ENCODE measurements at regions not wholly inside any gene's neighbourhood (a gene's known extent, or its start where the extent isn't known, plus 50 kb on each side); places are given as distances from the start of the nearest gene placed in this dataset.

DNA sequence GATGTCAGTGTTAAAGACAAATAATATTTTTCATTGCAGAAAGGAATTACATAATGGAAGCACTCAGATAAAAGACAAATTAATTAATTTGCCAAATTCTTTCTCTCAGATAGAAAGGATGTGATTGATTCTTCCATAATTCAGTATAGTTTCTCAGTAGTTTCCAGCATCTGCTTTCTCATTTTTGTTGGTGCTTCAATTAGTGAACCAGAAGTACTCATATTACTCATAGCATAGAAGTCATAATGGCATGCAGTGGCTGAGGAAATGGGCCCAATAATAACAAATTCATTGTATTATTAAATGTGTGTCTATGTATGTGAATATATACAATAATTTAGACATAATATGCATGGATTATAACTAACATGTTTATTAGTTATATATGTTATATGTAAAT, 393.3 kb upstream of the TRAM1L1 start:
- TF ChIP-seq, protein P1, sequence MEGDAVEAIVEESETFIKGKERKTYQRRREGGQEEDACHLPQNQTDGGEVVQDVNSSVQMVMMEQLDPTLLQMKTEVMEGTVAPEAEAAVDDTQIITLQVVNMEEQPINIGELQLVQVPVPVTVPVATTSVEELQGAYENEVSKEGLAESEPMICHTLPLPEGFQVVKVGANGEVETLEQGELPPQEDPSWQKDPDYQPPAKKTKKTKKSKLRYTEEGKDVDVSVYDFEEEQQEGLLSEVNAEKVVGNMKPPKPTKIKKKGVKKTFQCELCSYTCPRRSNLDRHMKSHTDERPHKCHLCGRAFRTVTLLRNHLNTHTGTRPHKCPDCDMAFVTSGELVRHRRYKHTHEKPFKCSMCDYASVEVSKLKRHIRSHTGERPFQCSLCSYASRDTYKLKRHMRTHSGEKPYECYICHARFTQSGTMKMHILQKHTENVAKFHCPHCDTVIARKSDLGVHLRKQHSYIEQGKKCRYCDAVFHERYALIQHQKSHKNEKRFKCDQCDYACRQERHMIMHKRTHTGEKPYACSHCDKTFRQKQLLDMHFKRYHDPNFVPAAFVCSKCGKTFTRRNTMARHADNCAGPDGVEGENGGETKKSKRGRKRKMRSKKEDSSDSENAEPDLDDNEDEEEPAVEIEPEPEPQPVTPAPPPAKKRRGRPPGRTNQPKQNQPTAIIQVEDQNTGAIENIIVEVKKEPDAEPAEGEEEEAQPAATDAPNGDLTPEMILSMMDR (conservative IDR thresholded peaks at IDR 0.05; ENCODE audit: low read length), result no peak
- no peak for TF ChIP-seq EZH2phosphoT487 (IDR thresholded peaks at IDR 0.05; ENCODE audit: borderline replicate concordance)
